K562 (cell line): ENCODE measurements at regions not wholly inside any gene's neighbourhood (a gene's known extent, or its start where the extent isn't known, plus 50 kb on each side); places are given as distances from the start of the nearest gene placed in this dataset.

Source experiments
- CTCF ChIP-seq, 3 experiments: IDR thresholded peaks in 2 of 3; conservative IDR thresholded peaks in 1 of 3; 2 replicates each; pipeline ENCODE4 v1.5.1; 2011 to 2012; ENCODE audit warnings: low read length in 3 of 3, mild to moderate bottlenecking in 3 of 3, control low read depth in 2 of 3, improper control_type of control experiment in 1 of 3, inconsistent platforms in 1 of 3, low read depth in 1 of 3, mixed read lengths in 1 of 3, moderate library complexity in 1 of 3; ENCODE audit not compliant: insufficient read depth in 2 of 3
- FOXM1 ChIP-seq, 2 experiments: fragments of 450-650 bp in 1 of 2; sonication (generic) in 1 of 2; formaldehyde crosslinking in 1 of 2; IDR thresholded peaks; 2 replicates each; pipeline versions ENCODE4 v1.6.1 to v1.9.0; 2017 to 2022; ENCODE audit warnings: low read depth in 2 of 2, mild to moderate bottlenecking in 2 of 2, missing genetic modification reagents in 1 of 2, moderate library complexity in 1 of 2
- NCOA1 ChIP-seq: fragments of 450-650 bp; IDR thresholded peaks from 2 replicates; pipeline ENCODE4 v1.6.1; 2016; ENCODE audit warnings: low read depth
- NCOA2 ChIP-seq, 2 experiments: fragments of 450-650 bp; IDR thresholded peaks; 2 replicates each; pipeline ENCODE4 v1.6.1; 2018; ENCODE audit warnings: mild to moderate bottlenecking in 2 of 2, moderate library complexity in 1 of 2; ENCODE audit not compliant: partially characterized antibody in 2 of 2
- THRA ChIP-seq: fragments of 450-650 bp; IDR thresholded peaks from 2 replicates; pipeline ENCODE4 v1.6.1; 2017; ENCODE audit warnings: mild to moderate bottlenecking, moderate library complexity
- ZNF133 ChIP-seq: fragments of 250-450 bp; sonication (Bioruptor Pico); IDR thresholded peaks from 2 replicates; pipeline ENCODE4 v1.4.0; 2020; ENCODE audit warnings: mild to moderate bottlenecking

GRCh38 chr13:84121456-84121855 lies 239.2 kb upstream of the SLITRK1 start:
- TF ChIP-seq ZNF133 (CRISPR knock-in tag) = no peak
- no peak for TF ChIP-seq FOXM1 (IDR thresholded peaks at IDR 0.05; ENCODE audit: low read depth)
- TF ChIP-seq FOXM1 (CRISPR knock-in tag; IDR thresholded peaks at IDR 0.05; ENCODE audit: low read depth) = no peak
- TF ChIP-seq CTCF (IDR thresholded peaks at IDR 0.05 in 2 of 3, conservative IDR thresholded peaks at IDR 0.05 in 1 of 3; ENCODE audit: insufficient read depth in 2 of 3, low read depth in 1 of 3, low read length in 3 of 3) = no peak
- TF ChIP-seq THRA = no peak
- TF ChIP-seq NCOA1 = no peak
- TF ChIP-seq NCOA2 (IDR thresholded peaks at IDR 0.05; ENCODE audit: partially characterized antibody in 2 of 2) = no peak
